ENCODE measurements at regions not wholly inside any gene's neighbourhood (a gene's known extent, or its start where the extent isn't known, plus 50 kb on each side); places are given as distances from the start of the nearest gene placed in this dataset.

GRCh38 chr5:58204966-58205365, 254.9 kb downstream of the PLK2 start:
- DNase-seq (no peak), ATAC-seq (replicated peaks) (no peak)
- Mint-ChIP-seq H3K4me1 (no peaks in the 10 kb centered on the region), H3K27ac (no peak overlapping the region), H3K9me3 (no peaks in the 10 kb centered on the region), H3K4me3 (no peak overlapping the region), H3K27me3 (no peaks in the 10 kb centered on the region), H3K36me3 (no peaks in the 10 kb centered on the region)

- DNase-seq (no peak), ATAC-seq (replicated peaks) (no peak)
- H3K27me3 Mint-ChIP-seq: no peaks in the 10 kb centered on the region
- no peaks in the 10 kb centered on the region for H3K4me1 Mint-ChIP-seq
- H3K36me3 Mint-ChIP-seq: no peaks in the 10 kb centered on the region
- H3K27ac Mint-ChIP-seq: no peak overlapping the region
- H3K9me3 Mint-ChIP-seq: no peaks in the 10 kb centered on the region
- H3K4me3 Mint-ChIP-seq: no peak overlapping the region
Measured at GRCh38 chr5:58202941-58203444, 256.9 kb downstream of the PLK2 start.

GRCh38 chr5:58201922-58202648, 257.8 kb downstream of the PLK2 start:
- no peaks in the 10 kb centered on the region for H3K27me3 Mint-ChIP-seq
- no peaks in the 10 kb centered on the region for H3K36me3 Mint-ChIP-seq
- H3K9me3 Mint-ChIP-seq: no peaks in the 10 kb centered on the region
- H3K4me1 Mint-ChIP-seq: no peaks in the 10 kb centered on the region
- DNase-seq (no peak), ATAC-seq (replicated peaks) (no peak)
- no peak overlapping the region for H3K27ac Mint-ChIP-seq
- H3K4me3 Mint-ChIP-seq: no peak overlapping the region

GRCh38 chr5:58200451-58200850, 259.4 kb downstream of the PLK2 start:
- no peak for DNase-seq

GRCh38 chr5:58199087-58199486, 260.8 kb downstream of the PLK2 start:
- DNase-seq: no peak
- no peak overlapping the region for H3K27ac Mint-ChIP-seq
- peaks cover 4 to 5% of the 10 kb centered on the region in 2 donors for H3K9me3 Mint-ChIP-seq
- no peak overlapping the region for H3K4me3 Mint-ChIP-seq
- H3K36me3 Mint-ChIP-seq: no peaks in the 10 kb centered on the region
- no peak for ATAC-seq (replicated peaks)
- H3K27me3 Mint-ChIP-seq: no peaks in the 10 kb centered on the region
- H3K4me1 Mint-ChIP-seq: no peaks in the 10 kb centered on the region

More at GRCh38 chr5:58200451-58200850, 259.4 kb downstream of the PLK2 start:
- Mint-ChIP-seq H3K4me3 (no peak overlapping the region), H3K27ac (no peak overlapping the region), H3K36me3 (no peaks in the 10 kb centered on the region), H3K27me3 (no peaks in the 10 kb centered on the region), H3K9me3 (peaks cover 3 to 5% of the 10 kb centered on the region in 2 donors), H3K4me1 (no peaks in the 10 kb centered on the region)
- ATAC-seq (replicated peaks): no peak

GRCh38 chr5:58198330-58198729, 261.6 kb downstream of the PLK2 start:
- Mint-ChIP-seq H3K27me3 (no peaks in the 10 kb centered on the region), H3K4me3 (no peak overlapping the region), H3K4me1 (no peaks in the 10 kb centered on the region), H3K9me3 (peaks cover 4 to 5% of the 10 kb centered on the region in 2 donors), H3K36me3 (no peaks in the 10 kb centered on the region), H3K27ac (no peak overlapping the region)
- ATAC-seq (replicated peaks): no peak
- no peak for DNase-seq

- DNase-seq (no peak), ATAC-seq (replicated peaks) (no peak)
- Mint-ChIP-seq H3K9me3 (peaks cover 4 to 5% of the 10 kb centered on the region in 2 donors), H3K4me3 (no peak overlapping the region), H3K4me1 (no peaks in the 10 kb centered on the region), H3K36me3 (no peaks in the 10 kb centered on the region), H3K27me3 (no peaks in the 10 kb centered on the region), H3K27ac (no peak overlapping the region)
Measured at GRCh38 chr5:58197875-58198274, 262.0 kb downstream of the PLK2 start.

GRCh38 chr5:58191443-58191842, 268.4 kb downstream of the PLK2 start:
- Mint-ChIP-seq H3K4me3 (no peak overlapping the region), H3K27me3 (no peaks in the 10 kb centered on the region), H3K4me1 (no peaks in the 10 kb centered on the region), H3K9me3 (peaks cover 4 to 5% of the 10 kb centered on the region in 2 donors), H3K27ac (no peak overlapping the region), H3K36me3 (no peaks in the 10 kb centered on the region)
- ATAC-seq (replicated peaks) (no peak), DNase-seq (no peak)

GRCh38 chr5:58188262-58188651, 271.6 kb downstream of the PLK2 start:
- ATAC-seq (replicated peaks) (no peak), DNase-seq (no peak)
- no peaks in the 10 kb centered on the region for H3K9me3 Mint-ChIP-seq
- H3K4me3 Mint-ChIP-seq: no peak overlapping the region
- no peaks in the 10 kb centered on the region for H3K27me3 Mint-ChIP-seq
- no peaks in the 10 kb centered on the region for H3K36me3 Mint-ChIP-seq
- no peak overlapping the region for H3K27ac Mint-ChIP-seq
- H3K4me1 Mint-ChIP-seq: no peaks in the 10 kb centered on the region

- Mint-ChIP-seq H3K36me3 (no peaks in the 10 kb centered on the region), H3K27me3 (no peaks in the 10 kb centered on the region), H3K4me1 (no peaks in the 10 kb centered on the region), H3K9me3 (no peaks in the 10 kb centered on the region), H3K4me3 (no peak overlapping the region), H3K27ac (no peak overlapping the region)
- ATAC-seq (replicated peaks) (no peak), DNase-seq (no peak)
Measured at GRCh38 chr5:58187432-58188261, 272.2 kb downstream of the PLK2 start.

GRCh38 chr5:58185801-58186200, 274.1 kb downstream of the PLK2 start:
- Mint-ChIP-seq H3K9me3 (no peaks in the 10 kb centered on the region), H3K36me3 (no peaks in the 10 kb centered on the region), H3K4me3 (no peak overlapping the region), H3K27ac (no peak overlapping the region), H3K4me1 (no peaks in the 10 kb centered on the region), H3K27me3 (no peaks in the 10 kb centered on the region)
- DNase-seq (no peak), ATAC-seq (replicated peaks) (no peak)

- no peaks in the 10 kb centered on the region for H3K27me3 Mint-ChIP-seq
- no peak overlapping the region for H3K4me3 Mint-ChIP-seq
- no peaks in the 10 kb centered on the region for H3K36me3 Mint-ChIP-seq
- DNase-seq: no peak
- H3K27ac Mint-ChIP-seq: no peak overlapping the region
- ATAC-seq (replicated peaks): no peak
- H3K9me3 Mint-ChIP-seq: no peaks in the 10 kb centered on the region
- no peaks in the 10 kb centered on the region for H3K4me1 Mint-ChIP-seq
Measured at GRCh38 chr5:58185397-58185796, 274.5 kb downstream of the PLK2 start.

GRCh38 chr5:58184910-58185309, 275.0 kb downstream of the PLK2 start:
- Mint-ChIP-seq H3K36me3 (no peaks in the 10 kb centered on the region), H3K4me1 (no peaks in the 10 kb centered on the region), H3K9me3 (no peaks in the 10 kb centered on the region), H3K27me3 (no peaks in the 10 kb centered on the region), H3K27ac (no peak overlapping the region), H3K4me3 (no peak overlapping the region)
- DNase-seq: no peak
- no peak for ATAC-seq (replicated peaks)

GRCh38 chr5:58183786-58184085, 276.1 kb downstream of the PLK2 start:
- H3K4me1 Mint-ChIP-seq: no peaks in the 10 kb centered on the region
- H3K36me3 Mint-ChIP-seq: no peaks in the 10 kb centered on the region
- no peak for DNase-seq
- H3K27ac Mint-ChIP-seq: no peak overlapping the region
- no peaks in the 10 kb centered on the region for H3K9me3 Mint-ChIP-seq
- no peak overlapping the region for H3K4me3 Mint-ChIP-seq
- H3K27me3 Mint-ChIP-seq: no peaks in the 10 kb centered on the region
- no peak for ATAC-seq (replicated peaks)
